HepG2 (cell line): ENCODE measurements at regions not wholly inside any gene's neighbourhood (a gene's known extent, or its start where the extent isn't known, plus 50 kb on each side); places are given as distances from the start of the nearest gene placed in this dataset.
"Not testable (repeated sequence)": the region's sequence is repeated elsewhere in the genome, so short reads cannot be mapped to it uniquely, and the experiment has no call there.

Experiments used
- ATAC-seq: fragments of 200-7000 bp; cut with Tn5 transposase; 3 replicates; pipeline ENCODE4 v1.9.1; 2020; ENCODE audit warnings: mild to moderate bottlenecking, moderate library complexity
- BruUV-seq: library from RNA; stranded (reverse); fragments of 400-500 nt; replicated peaks from 2 replicates; lab custom pipeline; 2021; lab: Mats Ljungman, UMichigan
- CTCF ChIA-PET: fragments of 300-600 bp; formaldehyde crosslinking; extraction: SDS; loops from one replicate; lab custom pipeline; 2021; ENCODE audit warnings: low total read pairs, inconsistent platforms, low intra/inter-chr PET ratio; lab: Yijun Ruan, JAX
- POLR2A ChIA-PET: fragments of 350-600 bp; sonication (Branson Sonifier 250); formaldehyde crosslinking; loops from one replicate; lab custom pipeline; 2020; ENCODE audit warnings: antibody characterized with exemption, inconsistent platforms; lab: Yijun Ruan, JAX
- DNase-seq: peaks from one replicate; pipeline ENCODE4 v3.0.0-alpha.2; 2015; ENCODE audit warnings: low spot score
- FAIRE-seq: peaks from 3 replicates; lab custom pipeline; 2011; peaks lifted over from hg19 to GRCh38; lab: Jason Lieb, UNC
- H2AFZ ChIP-seq: one replicate; pipeline ENCODE4 v1.6.1; 2011; ENCODE audit warnings: low read length, inconsistent platforms
- H3K27ac ChIP-seq: fragments of 300-600 bp; 3 replicates; pipeline ENCODE4 v1.8.0; 2011; ENCODE audit warnings: mixed run types, mild to moderate bottlenecking, mixed read lengths, low read length, inconsistent platforms; ENCODE audit not compliant: insufficient read depth; ENCODE audit errors: extremely low read length
- H3K27me3 ChIP-seq, 2 experiments: fragments of 200-600 bp in 1 of 2; 2 replicates in 1 of 2; 3 replicates in 1 of 2; pipeline versions ENCODE4 v1.6.0 to v1.8.0; 2011; ENCODE audit warnings: low read length in 2 of 2, mild to moderate bottlenecking in 2 of 2, moderate library complexity in 2 of 2, inconsistent platforms in 1 of 2; ENCODE audit not compliant: insufficient read depth in 2 of 2, control insufficient read depth in 1 of 2
- H3K36me3 ChIP-seq, 2 experiments: fragments of 200-600 bp in 1 of 2; replicated peaks in 1 of 2; 2 replicates in 1 of 2; 3 replicates in 1 of 2; pipeline versions ENCODE4 v1.5.1 to v1.8.0; 2011; ENCODE audit warnings: low read length in 2 of 2, inconsistent platforms in 1 of 2; ENCODE audit not compliant: insufficient read depth in 2 of 2, control insufficient read depth in 1 of 2
- H3K4me1 ChIP-seq: 2 replicates; pipeline ENCODE4 v1.5.1; 2012; ENCODE audit warnings: low read length, inconsistent platforms; ENCODE audit not compliant: insufficient read depth
- H3K4me2 ChIP-seq: 2 replicates; pipeline ENCODE4 v1.6.0; 2011; ENCODE audit warnings: low read depth, low read length, inconsistent platforms
- H3K4me3 ChIP-seq, 3 experiments: fragments of 200-600 bp in 1 of 3; sonication (generic), shearing (Covaris generic) in 1 of 3; replicated peaks in 1 of 3; 2 replicates each; pipeline ENCODE4 v1.5.1; 2011 to 2016; ENCODE audit warnings: low read length in 3 of 3, inconsistent platforms in 2 of 3, low read depth in 2 of 3, mild to moderate bottlenecking in 2 of 3, control low read depth in 1 of 3, mixed read lengths in 1 of 3; ENCODE audit not compliant: insufficient read depth in 1 of 3
- H3K79me2 ChIP-seq: one replicate; pipeline ENCODE4 v1.6.1; 2011; ENCODE audit warnings: low read length, inconsistent platforms; ENCODE audit not compliant: insufficient read depth
- H3K9ac ChIP-seq: 2 replicates; pipeline ENCODE4 v1.6.0; 2011; ENCODE audit warnings: mild to moderate bottlenecking, low read depth, low read length, inconsistent platforms; ENCODE audit not compliant: insufficient read depth
- H3K9me3 ChIP-seq: 2 replicates; pipeline ENCODE4 v1.5.1; 2012; ENCODE audit warnings: mild to moderate bottlenecking, low read length
- H4K20me1 ChIP-seq: 2 replicates; pipeline ENCODE4 v1.6.0; 2011; ENCODE audit warnings: inconsistent platforms, mild to moderate bottlenecking, low read length, moderate library complexity; ENCODE audit not compliant: insufficient read depth
- ARHGAP35 ChIP-seq: sonication (generic); formaldehyde crosslinking; IDR thresholded peaks from 2 replicates; pipeline ENCODE4 v1.9.0; 2022; ENCODE audit warnings: mild to moderate bottlenecking, inconsistent platforms, moderate library complexity, missing genetic modification reagents, borderline replicate concordance
- PAXIP1 ChIP-seq: sonication (generic); formaldehyde crosslinking; conservative IDR thresholded peaks from 2 replicates; pipeline ENCODE4 v1.4.0; 2020; ENCODE audit warnings: mild to moderate bottlenecking, missing genetic modification reagents, moderate library complexity
- ZFP62 ChIP-seq: sonication (generic); formaldehyde crosslinking; IDR thresholded peaks from 2 replicates; pipeline ENCODE4 v1.4.0; 2020; ENCODE audit warnings: missing genetic modification reagents
- ZNF232 ChIP-seq: sonication (generic); formaldehyde crosslinking; IDR thresholded peaks from 2 replicates; pipeline ENCODE4 v1.4.0; 2020; ENCODE audit warnings: missing genetic modification reagents, borderline replicate concordance
- WGBS: methylation state at CpG from one replicate; pipeline ENCODE4 v1.1.6; 2017; ENCODE audit warnings: low lambda C conversion rate; 5-methylcytosine and 5-hydroxymethylcytosine counted together
- in situ Hi-C: cut with HindIII; loops from 2 replicates; pipeline ENCODE4 v1.10.0; 2017; ENCODE audit warnings: low pct_unique_long_range_greater_than_20kb; ENCODE audit not compliant: extremely low pct_ligation_motif_present
- intact Hi-C: fragments of 100-400 bp; cut with micrococcal nuclease; formaldehyde crosslinking; loops from one replicate; pipeline ENCODE4 v1.10.0; 2022; ENCODE audit not compliant: unreplicated experiment
- TF ChIP-seq, protein P1 (sequence below): IDR thresholded peaks from 2 replicates; pipeline ENCODE4 v1.4.0; 2020; ENCODE audit warnings: mild to moderate bottlenecking, missing genetic modification reagents

GRCh38 chr6:131492932-131493573 lies 80.0 kb upstream of the ARG1 start (continued):
- TF ChIP-seq, protein P1, sequence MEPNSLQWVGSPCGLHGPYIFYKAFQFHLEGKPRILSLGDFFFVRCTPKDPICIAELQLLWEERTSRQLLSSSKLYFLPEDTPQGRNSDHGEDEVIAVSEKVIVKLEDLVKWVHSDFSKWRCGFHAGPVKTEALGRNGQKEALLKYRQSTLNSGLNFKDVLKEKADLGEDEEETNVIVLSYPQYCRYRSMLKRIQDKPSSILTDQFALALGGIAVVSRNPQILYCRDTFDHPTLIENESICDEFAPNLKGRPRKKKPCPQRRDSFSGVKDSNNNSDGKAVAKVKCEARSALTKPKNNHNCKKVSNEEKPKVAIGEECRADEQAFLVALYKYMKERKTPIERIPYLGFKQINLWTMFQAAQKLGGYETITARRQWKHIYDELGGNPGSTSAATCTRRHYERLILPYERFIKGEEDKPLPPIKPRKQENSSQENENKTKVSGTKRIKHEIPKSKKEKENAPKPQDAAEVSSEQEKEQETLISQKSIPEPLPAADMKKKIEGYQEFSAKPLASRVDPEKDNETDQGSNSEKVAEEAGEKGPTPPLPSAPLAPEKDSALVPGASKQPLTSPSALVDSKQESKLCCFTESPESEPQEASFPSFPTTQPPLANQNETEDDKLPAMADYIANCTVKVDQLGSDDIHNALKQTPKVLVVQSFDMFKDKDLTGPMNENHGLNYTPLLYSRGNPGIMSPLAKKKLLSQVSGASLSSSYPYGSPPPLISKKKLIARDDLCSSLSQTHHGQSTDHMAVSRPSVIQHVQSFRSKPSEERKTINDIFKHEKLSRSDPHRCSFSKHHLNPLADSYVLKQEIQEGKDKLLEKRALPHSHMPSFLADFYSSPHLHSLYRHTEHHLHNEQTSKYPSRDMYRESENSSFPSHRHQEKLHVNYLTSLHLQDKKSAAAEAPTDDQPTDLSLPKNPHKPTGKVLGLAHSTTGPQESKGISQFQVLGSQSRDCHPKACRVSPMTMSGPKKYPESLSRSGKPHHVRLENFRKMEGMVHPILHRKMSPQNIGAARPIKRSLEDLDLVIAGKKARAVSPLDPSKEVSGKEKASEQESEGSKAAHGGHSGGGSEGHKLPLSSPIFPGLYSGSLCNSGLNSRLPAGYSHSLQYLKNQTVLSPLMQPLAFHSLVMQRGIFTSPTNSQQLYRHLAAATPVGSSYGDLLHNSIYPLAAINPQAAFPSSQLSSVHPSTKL: no peak
- no peak for TF ChIP-seq ZFP62 (CRISPR knock-in tag)
- TF ChIP-seq PAXIP1 (CRISPR knock-in tag): no peak
- TF ChIP-seq ARHGAP35: no peak
- no peak for TF ChIP-seq ZNF232

GRCh38 chr6:131504387-131504786 lies 68.6 kb upstream of the ARG1 start:
- H3K27ac ChIP-seq, H3K9me3 ChIP-seq, H4K20me1 ChIP-seq, H3K27me3 ChIP-seq, H2AFZ ChIP-seq, in situ Hi-C loops, H3K4me3 ChIP-seq, CTCF ChIA-PET, intact Hi-C loops, FAIRE-seq, POLR2A ChIA-PET, H3K79me2 ChIP-seq, H3K4me1 ChIP-seq, ATAC-seq, H3K9ac ChIP-seq, DNase-seq, BruUV-seq, H3K4me2 ChIP-seq, H3K36me3 ChIP-seq: not testable (repeated sequence)
- WGBS: 49% methylated on average over 5 of the region's 5 CpGs
